Right lobe of liver (tissue), 4 donors: ENCODE measurements at regions not wholly inside any gene's neighbourhood (a gene's known extent, or its start where the extent isn't known, plus 50 kb on each side); places are given as distances from the start of the nearest gene placed in this dataset.

Experiments used
- POLR2A ChIP-seq: fragments of 450-650 bp; IDR thresholded peaks from one replicate; pipeline ENCODE4 v1.6.1; 2017; ENCODE audit warnings: antibody characterized with exemption, mild to moderate bottlenecking
- TF ChIP-seq, protein P1 (sequence below), 4 donors: fragments of 200-600 bp in 3 of 4; fragments of 450-650 bp in 1 of 4; IDR thresholded peaks; one replicate each; pipeline versions ENCODE4 v1.5.1 to v1.8.0; 2016 to 2022; ENCODE audit warnings: antibody characterized with exemption in 4 of 4, mild to moderate bottlenecking in 2 of 4
- donor health status: DM: no; HTN: no; CAD: no.
- donor health status: DM: no; HTN: no; CAD: no.
- donor health status: DM: no; HTN: yes; CAD: no.

DNA sequence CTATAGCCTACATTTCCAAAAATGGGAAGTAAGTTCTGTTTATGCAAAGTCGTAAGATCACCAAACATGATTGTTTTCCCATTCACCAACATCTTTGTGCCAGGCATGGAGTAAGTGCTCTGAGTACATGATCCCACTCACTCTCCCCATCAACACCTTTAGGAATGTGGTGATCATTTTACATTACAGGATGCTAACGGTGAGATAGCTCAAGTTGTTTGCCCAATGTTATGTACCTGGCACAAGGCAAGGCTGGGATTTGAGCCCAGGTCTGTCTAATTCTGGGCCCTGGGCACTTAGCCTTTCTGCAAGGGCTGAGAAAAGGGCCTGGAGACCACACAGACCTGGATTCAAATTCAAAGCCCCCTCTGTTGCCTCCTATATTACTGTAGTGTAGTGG lies 581.7 kb upstream of the CFAP20DC start:
- TF ChIP-seq POLR2A = no peak
- TF ChIP-seq, protein P1, sequence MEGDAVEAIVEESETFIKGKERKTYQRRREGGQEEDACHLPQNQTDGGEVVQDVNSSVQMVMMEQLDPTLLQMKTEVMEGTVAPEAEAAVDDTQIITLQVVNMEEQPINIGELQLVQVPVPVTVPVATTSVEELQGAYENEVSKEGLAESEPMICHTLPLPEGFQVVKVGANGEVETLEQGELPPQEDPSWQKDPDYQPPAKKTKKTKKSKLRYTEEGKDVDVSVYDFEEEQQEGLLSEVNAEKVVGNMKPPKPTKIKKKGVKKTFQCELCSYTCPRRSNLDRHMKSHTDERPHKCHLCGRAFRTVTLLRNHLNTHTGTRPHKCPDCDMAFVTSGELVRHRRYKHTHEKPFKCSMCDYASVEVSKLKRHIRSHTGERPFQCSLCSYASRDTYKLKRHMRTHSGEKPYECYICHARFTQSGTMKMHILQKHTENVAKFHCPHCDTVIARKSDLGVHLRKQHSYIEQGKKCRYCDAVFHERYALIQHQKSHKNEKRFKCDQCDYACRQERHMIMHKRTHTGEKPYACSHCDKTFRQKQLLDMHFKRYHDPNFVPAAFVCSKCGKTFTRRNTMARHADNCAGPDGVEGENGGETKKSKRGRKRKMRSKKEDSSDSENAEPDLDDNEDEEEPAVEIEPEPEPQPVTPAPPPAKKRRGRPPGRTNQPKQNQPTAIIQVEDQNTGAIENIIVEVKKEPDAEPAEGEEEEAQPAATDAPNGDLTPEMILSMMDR (IDR thresholded peaks at IDR 0.05) = no peak
